Calu3 (cell line): ENCODE measurements at regions not wholly inside any gene's neighbourhood (a gene's known extent, or its start where the extent isn't known, plus 50 kb on each side); places are given as distances from the start of the nearest gene placed in this dataset.

Experiments used
- BruUV-seq: library from RNA; stranded (reverse); fragments of 400-500 nt; replicated peaks from 2 replicates; lab custom pipeline; 2021; lab: Mats Ljungman, UMichigan
- CTCF ChIA-PET: fragments of 300-600 bp; sonication (Branson Sonifier 250); formaldehyde crosslinking; loops from one replicate; lab custom pipeline; 2022; ENCODE audit warnings: antibody characterized with exemption; lab: Charles Lee
- DNase-seq: peaks from one replicate; pipeline ENCODE4 v3.0.0; 2022
- H3K27ac Mint-ChIP-seq: one replicate; pipeline ENCODE4 v1.8.0; 2022; ENCODE audit warnings: mixed read lengths; ENCODE audit not compliant: unreplicated experiment
- H3K27me3 Mint-ChIP-seq: one replicate; pipeline ENCODE4 v1.8.0; 2022; ENCODE audit warnings: mixed read lengths; ENCODE audit not compliant: unreplicated experiment
- H3K36me3 Mint-ChIP-seq: one replicate; pipeline ENCODE4 v1.8.0; 2022; ENCODE audit warnings: mild to moderate bottlenecking, moderate library complexity, mixed read lengths; ENCODE audit not compliant: insufficient read depth, unreplicated experiment
- H3K4me1 Mint-ChIP-seq: one replicate; pipeline ENCODE4 v1.8.0; 2022; ENCODE audit warnings: mild to moderate bottlenecking, low read depth, mixed read lengths; ENCODE audit not compliant: unreplicated experiment
- H3K4me3 Mint-ChIP-seq: one replicate; pipeline ENCODE4 v1.8.0; 2022; ENCODE audit warnings: mild to moderate bottlenecking, low read depth, moderate library complexity, mixed read lengths; ENCODE audit not compliant: unreplicated experiment
- H3K9me3 Mint-ChIP-seq: one replicate; pipeline ENCODE4 v1.8.0; 2022; ENCODE audit warnings: low read depth, mixed read lengths; ENCODE audit not compliant: unreplicated experiment
- intact Hi-C: fragments of 100-400 bp; cut with micrococcal nuclease; formaldehyde crosslinking; loops from one replicate; pipeline ENCODE4 v1.10.0; 2022; ENCODE audit not compliant: unreplicated experiment
- TF ChIP-seq, protein P1 (sequence below): fragments of 200-600 bp; IDR thresholded peaks from one replicate; pipeline ENCODE4 v1.8.0; 2022; ENCODE audit warnings: antibody characterized with exemption; ENCODE audit not compliant: unreplicated experiment

DNA sequence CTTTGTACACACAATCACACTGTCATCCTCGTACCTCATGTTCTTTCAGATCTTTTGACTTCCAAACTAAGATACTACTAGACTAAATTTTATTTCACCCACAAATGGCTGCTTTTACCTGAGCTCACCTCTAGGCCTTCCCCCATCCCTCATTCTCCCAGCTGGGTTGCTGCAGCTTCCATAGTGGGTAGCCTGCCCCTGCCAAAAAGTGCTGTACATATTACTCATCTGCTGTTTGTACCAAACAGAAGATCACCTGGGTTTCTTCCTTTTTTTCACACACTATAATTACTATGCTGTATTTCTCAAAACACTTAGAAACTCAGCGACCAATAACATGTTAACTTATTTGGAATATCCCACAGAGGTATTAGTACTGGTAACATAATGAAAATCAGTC is 267.6 kb upstream of the PRDM1 start:
- TF ChIP-seq, protein P1, sequence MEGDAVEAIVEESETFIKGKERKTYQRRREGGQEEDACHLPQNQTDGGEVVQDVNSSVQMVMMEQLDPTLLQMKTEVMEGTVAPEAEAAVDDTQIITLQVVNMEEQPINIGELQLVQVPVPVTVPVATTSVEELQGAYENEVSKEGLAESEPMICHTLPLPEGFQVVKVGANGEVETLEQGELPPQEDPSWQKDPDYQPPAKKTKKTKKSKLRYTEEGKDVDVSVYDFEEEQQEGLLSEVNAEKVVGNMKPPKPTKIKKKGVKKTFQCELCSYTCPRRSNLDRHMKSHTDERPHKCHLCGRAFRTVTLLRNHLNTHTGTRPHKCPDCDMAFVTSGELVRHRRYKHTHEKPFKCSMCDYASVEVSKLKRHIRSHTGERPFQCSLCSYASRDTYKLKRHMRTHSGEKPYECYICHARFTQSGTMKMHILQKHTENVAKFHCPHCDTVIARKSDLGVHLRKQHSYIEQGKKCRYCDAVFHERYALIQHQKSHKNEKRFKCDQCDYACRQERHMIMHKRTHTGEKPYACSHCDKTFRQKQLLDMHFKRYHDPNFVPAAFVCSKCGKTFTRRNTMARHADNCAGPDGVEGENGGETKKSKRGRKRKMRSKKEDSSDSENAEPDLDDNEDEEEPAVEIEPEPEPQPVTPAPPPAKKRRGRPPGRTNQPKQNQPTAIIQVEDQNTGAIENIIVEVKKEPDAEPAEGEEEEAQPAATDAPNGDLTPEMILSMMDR: no peak
- no peaks in the 10 kb centered on the region for H3K4me1 Mint-ChIP-seq
- no peaks in the 10 kb centered on the region for H3K9me3 Mint-ChIP-seq
- DNase-seq: no peak
- CTCF ChIA-PET: no interaction called here
- no peaks in the 10 kb centered on the region for H3K27me3 Mint-ChIP-seq
- no peak overlapping the region for H3K27ac Mint-ChIP-seq
- BruUV-seq: no TSS peak
- no peak overlapping the region for H3K4me3 Mint-ChIP-seq
- no peaks in the 10 kb centered on the region for H3K36me3 Mint-ChIP-seq
- intact Hi-C loops: no loop called here

DNA sequence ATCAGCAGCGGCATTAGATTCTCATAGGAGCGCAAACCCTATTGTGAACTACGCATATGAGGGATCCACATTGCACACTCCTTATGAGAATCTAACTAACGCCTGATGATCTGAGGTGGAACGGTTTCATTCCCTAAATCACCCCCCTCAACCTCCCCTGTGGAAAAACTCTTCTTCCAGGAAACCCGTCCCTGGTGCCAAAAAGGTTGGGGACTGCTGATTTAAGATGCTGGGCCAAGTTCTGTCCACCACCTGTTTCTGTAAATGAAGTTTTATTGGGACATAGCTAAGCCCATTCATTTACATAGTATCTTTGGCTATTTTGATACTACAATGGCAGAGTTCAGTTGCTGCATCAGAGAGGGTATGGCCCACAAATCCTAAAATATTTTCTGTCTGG is 268.2 kb upstream of the PRDM1 start:
- Mint-ChIP-seq H3K4me3 (no peak overlapping the region), H3K27me3 (no peaks in the 10 kb centered on the region), H3K36me3 (no peaks in the 10 kb centered on the region), H3K27ac (no peak overlapping the region), H3K9me3 (no peaks in the 10 kb centered on the region), H3K4me1 (no peaks in the 10 kb centered on the region)
- intact Hi-C loops: no loop called here
- no TSS peak for BruUV-seq
- no peak for DNase-seq
- TF ChIP-seq, protein P1: no peak
- CTCF ChIA-PET: no interaction called here

DNA sequence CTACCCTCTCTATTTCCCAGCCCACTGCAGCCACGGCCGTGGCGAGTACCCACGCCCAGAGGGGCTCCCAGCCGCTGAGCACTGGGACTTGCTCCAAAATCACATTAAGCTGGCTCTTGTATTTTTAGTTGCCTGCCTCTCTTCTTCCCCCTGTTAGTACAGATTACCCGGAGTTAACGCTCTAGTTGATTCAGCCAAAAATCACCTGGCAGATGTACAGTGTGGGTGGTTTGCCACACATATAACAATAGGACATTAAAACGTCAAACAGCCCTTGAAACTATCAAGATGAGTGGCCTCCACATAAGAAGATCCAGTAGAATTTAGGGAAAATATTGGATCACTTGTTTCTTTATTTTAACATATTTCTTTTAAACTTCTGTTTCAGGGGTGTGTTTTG is 268.8 kb upstream of the PRDM1 start:
- CTCF ChIA-PET: no interaction called here
- H3K27me3 Mint-ChIP-seq: no peaks in the 10 kb centered on the region
- TF ChIP-seq, protein P1: no peak
- no peaks in the 10 kb centered on the region for H3K9me3 Mint-ChIP-seq
- no peak for DNase-seq
- intact Hi-C loops: no loop called here
- no peak overlapping the region for H3K27ac Mint-ChIP-seq
- BruUV-seq: no TSS peak
- no peaks in the 10 kb centered on the region for H3K36me3 Mint-ChIP-seq
- no peaks in the 10 kb centered on the region for H3K4me1 Mint-ChIP-seq
- H3K4me3 Mint-ChIP-seq: no peak overlapping the region

DNA sequence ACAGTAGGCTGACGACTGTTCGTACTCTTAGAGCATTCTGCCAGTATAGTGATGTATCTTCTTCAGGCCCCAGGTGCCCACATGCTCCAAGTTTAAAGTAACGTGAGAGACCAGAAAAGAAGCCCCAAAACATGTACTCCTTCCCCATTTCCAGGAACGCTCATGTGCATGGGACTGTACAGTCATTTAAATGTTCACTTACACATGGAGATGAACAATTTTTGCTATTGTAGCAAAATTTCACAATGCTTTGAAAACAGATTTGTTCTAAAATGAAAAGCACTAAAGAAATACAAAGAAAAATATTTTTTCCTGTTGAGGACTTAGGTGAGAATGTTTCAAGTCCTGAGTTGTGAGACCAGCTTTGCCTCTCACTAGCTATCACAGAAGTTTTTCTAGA is 269.3 kb upstream of the PRDM1 start:
- H3K27me3 Mint-ChIP-seq: no peaks in the 10 kb centered on the region
- TF ChIP-seq, protein P1: no peak
- BruUV-seq: no TSS peak
- no peaks in the 10 kb centered on the region for H3K4me1 Mint-ChIP-seq
- no peaks in the 10 kb centered on the region for H3K9me3 Mint-ChIP-seq
- no peak for DNase-seq
- CTCF ChIA-PET: no interaction called here
- no peak overlapping the region for H3K4me3 Mint-ChIP-seq
- no peak overlapping the region for H3K27ac Mint-ChIP-seq
- no peaks in the 10 kb centered on the region for H3K36me3 Mint-ChIP-seq
- intact Hi-C loops: no loop called here
